Thyroid gland (tissue), 4 donors: ENCODE measurements at regions not wholly inside any gene's neighbourhood (a gene's known extent, or its start where the extent isn't known, plus 50 kb on each side); places are given as distances from the start of the nearest gene placed in this dataset.
A peak's percentile ranks its signal among the peaks of the same experiment; 100 is the strongest.

Experiments used
- DNase-seq, 2 donors: peaks; one replicate each; pipeline ENCODE4 v3.0.0-alpha.2; 2019
- H3K27ac ChIP-seq, 3 donors: fragments of 200-600 bp; sonication (generic); 1 replicate in 2 of 3; 2 replicates in 1 of 3; pipeline ENCODE4 v1.5.1; 2016 to 2019; ENCODE audit warnings: mild to moderate bottlenecking in 1 of 3, moderate library complexity in 1 of 3
- H3K27me3 ChIP-seq: fragments of 200-600 bp; sonication (generic); one replicate; pipeline ENCODE4 v1.5.1; 2019
- H3K36me3 ChIP-seq, 2 donors: fragments of 200-600 bp; sonication (generic); one replicate each; pipeline ENCODE4 v1.5.1; 2016 to 2019
- H3K4me1 ChIP-seq, 2 donors: fragments of 200-600 bp; sonication (generic); one replicate each; pipeline ENCODE4 v1.5.1; 2017 to 2019
- H3K4me3 ChIP-seq, 3 donors: fragments of 200-600 bp; sonication (generic); replicated peaks in 1 of 3; 1 replicate in 2 of 3; 2 replicates in 1 of 3; pipeline ENCODE4 v1.5.1; 2016; ENCODE audit warnings: mild to moderate bottlenecking in 1 of 3
- H3K9me3 ChIP-seq: fragments of 200-600 bp; sonication (generic); one replicate; pipeline ENCODE4 v1.5.1; 2017
- POLR2A ChIP-seq, 2 donors: fragments of 450-650 bp; IDR thresholded peaks; one replicate each; pipeline ENCODE4 v1.6.1; 2017; ENCODE audit warnings: antibody characterized with exemption in 2 of 2, mild to moderate bottlenecking in 2 of 2, moderate library complexity in 1 of 2
- whole genome bisulfite sequencing, 2 donors: methylation state at CpG; one replicate each; pipeline ENCODE4 v1.1.5; 2017; 5-methylcytosine and 5-hydroxymethylcytosine counted together
- intact Hi-C: fragments of 100-400 bp; cut with DNase I; formaldehyde crosslinking; loops from one replicate; pipeline ENCODE4 v1.15.1; 2023
- TF ChIP-seq, protein P1 (sequence below), 6 experiments: fragments of 200-600 bp in 3 of 6; fragments of 450-650 bp in 3 of 6; sonication (generic) in 3 of 6; IDR thresholded peaks; one replicate each; pipeline ENCODE4 v1.5.1; 2016 to 2019; ENCODE audit warnings: antibody characterized with exemption in 6 of 6, mild to moderate bottlenecking in 2 of 6, inconsistent platforms in 1 of 6, moderate library complexity in 1 of 6

DNA sequence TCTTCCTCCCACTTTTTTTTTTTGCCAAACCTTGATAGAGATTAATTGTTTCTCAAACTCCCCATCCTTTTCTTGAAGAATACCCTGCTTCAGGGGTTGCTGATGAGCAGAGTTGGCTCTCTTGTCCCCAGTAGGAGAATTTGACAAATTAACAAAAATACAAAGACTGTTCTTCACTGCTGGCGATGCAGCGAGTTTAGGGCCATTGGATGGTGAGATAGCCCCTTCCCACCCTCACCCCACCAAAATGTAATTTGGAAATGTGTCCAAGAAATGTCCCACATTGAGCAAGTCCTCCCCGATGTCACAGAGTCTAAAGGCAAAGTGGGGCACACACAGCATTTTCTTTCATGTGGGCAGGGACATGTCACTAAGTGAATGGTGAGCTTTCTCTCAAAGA lies 136.0 kb upstream of the RARB start:
- H3K36me3 ChIP-seq = no peaks in the 10 kb centered on the region
- no peaks in the 10 kb centered on the region for H3K4me1 ChIP-seq
- WGBS, 2 donors = 93 to 95% methylated on average over 3 of the region's 3 CpGs
- no peak overlapping the region for H3K27ac ChIP-seq
- H3K4me3 ChIP-seq = no peak overlapping the region
- TF ChIP-seq POLR2A (IDR thresholded peaks at IDR 0.05) = no peak
- no peaks in the 10 kb centered on the region for H3K9me3 ChIP-seq
- H3K27me3 ChIP-seq = no peaks in the 10 kb centered on the region
- intact Hi-C loops = no loop called here
- DNase-seq = no peak

DNA sequence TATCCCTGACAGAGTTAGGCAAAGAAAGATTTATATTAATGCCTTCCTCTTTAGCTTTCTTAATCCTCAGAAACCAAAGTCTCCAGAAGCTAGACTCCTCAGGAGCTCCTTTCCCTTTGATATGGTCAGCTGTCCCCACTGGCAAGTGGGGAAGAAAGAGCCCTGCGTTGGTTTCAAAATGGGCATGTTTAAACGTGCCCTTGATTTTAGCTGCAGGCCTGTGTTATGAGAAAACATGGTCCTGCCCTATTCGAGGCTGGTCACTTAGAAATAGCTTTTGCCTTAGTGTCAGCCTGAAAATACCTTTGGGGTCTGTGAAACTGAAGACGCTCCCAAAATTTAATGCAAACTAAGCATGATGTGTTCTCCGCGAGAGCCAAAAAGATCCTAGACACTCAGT lies 135.5 kb upstream of the RARB start:
- 88 to 92% methylated on average over 6 of the region's 6 CpGs for WGBS, 2 donors
- intact Hi-C loops = no loop called here
- H3K27me3 ChIP-seq = no peaks in the 10 kb centered on the region
- H3K36me3 ChIP-seq = no peaks in the 10 kb centered on the region
- no peak overlapping the region for H3K4me3 ChIP-seq
- no peak for DNase-seq
- no peaks in the 10 kb centered on the region for H3K4me1 ChIP-seq
- H3K9me3 ChIP-seq = no peaks in the 10 kb centered on the region
- H3K27ac ChIP-seq = no peak overlapping the region
- TF ChIP-seq, protein P1, sequence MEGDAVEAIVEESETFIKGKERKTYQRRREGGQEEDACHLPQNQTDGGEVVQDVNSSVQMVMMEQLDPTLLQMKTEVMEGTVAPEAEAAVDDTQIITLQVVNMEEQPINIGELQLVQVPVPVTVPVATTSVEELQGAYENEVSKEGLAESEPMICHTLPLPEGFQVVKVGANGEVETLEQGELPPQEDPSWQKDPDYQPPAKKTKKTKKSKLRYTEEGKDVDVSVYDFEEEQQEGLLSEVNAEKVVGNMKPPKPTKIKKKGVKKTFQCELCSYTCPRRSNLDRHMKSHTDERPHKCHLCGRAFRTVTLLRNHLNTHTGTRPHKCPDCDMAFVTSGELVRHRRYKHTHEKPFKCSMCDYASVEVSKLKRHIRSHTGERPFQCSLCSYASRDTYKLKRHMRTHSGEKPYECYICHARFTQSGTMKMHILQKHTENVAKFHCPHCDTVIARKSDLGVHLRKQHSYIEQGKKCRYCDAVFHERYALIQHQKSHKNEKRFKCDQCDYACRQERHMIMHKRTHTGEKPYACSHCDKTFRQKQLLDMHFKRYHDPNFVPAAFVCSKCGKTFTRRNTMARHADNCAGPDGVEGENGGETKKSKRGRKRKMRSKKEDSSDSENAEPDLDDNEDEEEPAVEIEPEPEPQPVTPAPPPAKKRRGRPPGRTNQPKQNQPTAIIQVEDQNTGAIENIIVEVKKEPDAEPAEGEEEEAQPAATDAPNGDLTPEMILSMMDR (IDR thresholded peaks at IDR 0.05) = no peak
- no peak for TF ChIP-seq POLR2A (IDR thresholded peaks at IDR 0.05)

DNA sequence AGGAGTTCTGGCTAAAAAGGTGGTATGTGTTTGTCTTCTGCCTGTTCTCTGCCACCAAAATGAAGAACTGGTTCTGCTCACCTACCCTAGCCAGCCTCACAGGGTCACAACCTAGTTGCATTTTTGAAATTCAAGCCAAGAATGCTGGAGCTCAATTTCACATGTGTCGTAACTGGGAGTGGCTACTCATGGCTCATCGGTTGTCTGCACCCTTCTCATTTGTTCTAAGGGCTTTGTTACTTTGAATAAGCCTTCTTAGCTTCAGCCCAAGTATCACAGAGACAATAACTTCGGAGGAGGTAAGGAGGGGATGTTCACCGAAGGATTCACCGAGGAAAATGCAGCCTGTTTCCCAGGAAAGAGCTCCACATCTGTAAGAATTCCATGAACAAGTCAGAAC lies 134.3 kb upstream of the RARB start:
- H3K9me3 ChIP-seq = no peaks in the 10 kb centered on the region
- H3K36me3 ChIP-seq = no peaks in the 10 kb centered on the region
- TF ChIP-seq POLR2A (IDR thresholded peaks at IDR 0.05) = no peak
- TF ChIP-seq, protein P1 (IDR thresholded peaks at IDR 0.05) = no peak
- no peak overlapping the region for H3K27ac ChIP-seq
- DNase-seq = peak in 1 of 2 donors; percentile 1
- H3K27me3 ChIP-seq = no peaks in the 10 kb centered on the region
- H3K4me1 ChIP-seq = peaks cover 0 to 5% of the 10 kb centered on the region in 2 donors
- WGBS, 2 donors = 70 to 76% methylated on average over 5 of the region's 5 CpGs
- intact Hi-C loops = no loop called here
- no peak overlapping the region for H3K4me3 ChIP-seq

DNA sequence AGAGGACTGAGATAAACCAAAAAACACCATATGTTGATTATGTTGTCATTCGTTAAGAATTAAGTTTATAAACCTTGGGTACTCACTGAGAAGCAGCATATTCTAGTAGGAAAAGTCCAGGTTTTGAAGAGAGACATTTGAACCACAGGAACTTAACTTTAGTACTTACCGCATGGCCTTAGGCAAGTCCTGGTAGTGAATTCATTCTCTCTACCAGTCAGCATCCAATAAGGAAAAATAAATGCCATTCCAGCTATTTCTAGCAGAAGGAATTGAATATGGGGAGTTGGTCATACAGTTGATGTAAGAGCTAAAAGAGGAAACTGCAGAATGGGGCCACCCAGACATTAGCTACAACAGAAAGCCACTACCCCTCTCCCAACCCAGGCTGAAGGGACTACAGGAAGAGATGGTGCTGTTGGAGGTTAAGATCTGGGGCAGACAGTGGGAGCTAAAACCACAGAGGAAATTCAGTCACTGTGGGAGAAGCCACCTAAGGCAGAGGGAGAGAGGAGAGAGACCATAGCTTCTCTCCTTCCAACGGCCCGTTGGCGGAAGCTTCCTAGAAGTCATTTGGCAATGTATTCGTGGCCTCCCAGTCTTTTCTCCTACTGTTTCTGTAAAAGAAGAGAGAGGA lies 133.8 kb upstream of the RARB start:
- WGBS, 2 donors = 86 to 93% methylated on average over 6 of the region's 6 CpGs
- DNase-seq = no peak
- TF ChIP-seq, protein P1 (IDR thresholded peaks at IDR 0.05) = no peak
- TF ChIP-seq POLR2A (IDR thresholded peaks at IDR 0.05) = no peak

DNA sequence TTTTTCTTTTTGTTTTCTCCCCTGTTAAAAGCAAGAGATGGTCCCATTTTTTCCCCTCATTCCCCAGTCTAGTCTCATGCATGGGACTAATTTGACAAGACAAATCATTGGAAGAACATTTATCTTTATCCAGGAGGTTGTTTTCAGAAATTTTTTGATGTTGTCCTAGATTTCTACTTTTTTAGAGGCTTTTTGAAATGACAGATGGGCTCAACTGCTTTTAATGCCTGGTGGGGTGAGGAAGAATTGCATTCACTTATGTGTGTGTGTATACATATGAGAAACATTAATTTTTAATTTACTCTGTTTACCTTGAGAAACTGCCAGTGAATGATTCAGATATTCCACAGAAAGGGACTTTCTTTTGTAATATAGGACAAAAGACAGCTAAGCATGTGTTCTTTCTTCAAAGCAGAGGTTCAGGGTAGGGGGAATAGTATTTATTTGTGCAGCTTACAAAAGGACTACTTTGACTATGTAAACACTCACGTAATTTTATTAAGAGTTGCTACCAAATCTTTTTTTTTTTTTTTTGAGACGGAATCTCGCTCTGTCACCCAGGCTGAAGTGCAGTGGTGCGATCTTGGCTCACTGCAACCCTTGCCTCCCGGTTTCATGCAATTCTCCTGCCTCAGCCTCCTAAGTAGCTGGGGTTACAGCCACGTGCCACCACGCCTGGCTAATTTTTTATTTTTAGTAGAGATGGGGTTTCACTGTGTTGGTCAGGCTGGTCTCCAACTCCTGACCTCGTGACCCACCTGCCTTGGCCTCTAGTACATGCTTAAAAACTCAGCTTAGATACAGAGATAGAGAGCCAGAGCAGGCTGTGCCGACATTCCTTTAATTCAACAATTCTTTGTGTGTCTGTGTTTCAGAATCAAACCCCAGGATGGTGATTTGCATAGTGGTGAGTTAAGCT lies 130.1 kb upstream of the RARB start:
- intact Hi-C loops = no loop called here
- no peak for TF ChIP-seq POLR2A (IDR thresholded peaks at IDR 0.05)
- TF ChIP-seq, protein P1 (IDR thresholded peaks at IDR 0.05) = no peak
- WGBS, 2 donors = 49 to 52% methylated on average over 9 of the region's 9 CpGs
- peak; percentile 58 to 62 for DNase-seq
- Histone ChIP-seq H3K4me1 (peaks cover 0 to 5% of the 10 kb centered on the region in 2 donors), H3K27me3 (no peaks in the 10 kb centered on the region), H3K36me3 (no peaks in the 10 kb centered on the region), H3K27ac (no peak overlapping the region), H3K9me3 (no peaks in the 10 kb centered on the region), H3K4me3 (no peak overlapping the region)

More for the DNA sequence above, 133.8 kb upstream of the RARB start:
- Histone ChIP-seq H3K4me3 (no peak overlapping the region), H3K4me1 (peaks cover 0 to 5% of the 10 kb centered on the region in 2 donors), H3K36me3 (no peaks in the 10 kb centered on the region), H3K27ac (no peak overlapping the region), H3K27me3 (no peaks in the 10 kb centered on the region), H3K9me3 (no peaks in the 10 kb centered on the region)
- intact Hi-C loops = no loop called here
